Activated B cell treated with CpG ODN at 0.5 μM for 24 hours (primary cell): ENCODE measurements at regions not wholly inside any gene's neighbourhood (a gene's known extent, or its start where the extent isn't known, plus 50 kb on each side); places are given as distances from the start of the nearest gene placed in this dataset.
"Not testable (repeated sequence)": the region's sequence is repeated elsewhere in the genome, so short reads cannot be mapped to it uniquely, and the experiment has no call there.

Source experiments
- ATAC-seq: fragments of 200-7000 bp; cut with Tn5 transposase; one replicate; pipeline ENCODE4 v1.10.0; 2021; ENCODE audit warnings: low read depth, mild to moderate bottlenecking, moderate library complexity
- CTCF ChIA-PET: fragments of 350-600 bp; sonication (Branson Sonifier 250); formaldehyde crosslinking; loops from one replicate; lab custom pipeline; 2021; ENCODE audit warnings: antibody characterized with exemption; lab: Charles Lee
- POLR2A ChIA-PET: fragments of 350-600 bp; sonication (Branson Sonifier 250); formaldehyde crosslinking; loops from one replicate; lab custom pipeline; 2021; ENCODE audit warnings: antibody characterized with exemption; lab: Charles Lee
- DNase-seq: peaks from one replicate; pipeline ENCODE4 v3.0.0; 2022
- H3K27ac Mint-ChIP-seq: one replicate; pipeline ENCODE4 v1.8.0; 2020; ENCODE audit warnings: mixed read lengths
- H3K27me3 Mint-ChIP-seq: one replicate; pipeline ENCODE4 v1.8.0; 2021; ENCODE audit warnings: mixed read lengths
- H3K36me3 Mint-ChIP-seq: one replicate; pipeline ENCODE4 v1.8.0; 2021; ENCODE audit warnings: low read depth, mixed read lengths
- H3K4me1 Mint-ChIP-seq: one replicate; pipeline ENCODE4 v1.8.0; 2021; ENCODE audit warnings: mixed read lengths
- H3K4me3 Mint-ChIP-seq: one replicate; pipeline ENCODE4 v1.8.0; 2020; ENCODE audit warnings: mild to moderate bottlenecking, mixed read lengths
- H3K9me3 Mint-ChIP-seq: one replicate; pipeline ENCODE4 v1.8.0; 2020; ENCODE audit warnings: mixed read lengths
- intact Hi-C: fragments of 100-400 bp; cut with micrococcal nuclease; formaldehyde crosslinking; loops from one replicate; pipeline ENCODE4 v1.15.1; 2024
- TF ChIP-seq, protein P1 (sequence below): fragments of 200-600 bp; IDR thresholded peaks from one replicate; pipeline ENCODE4 v1.8.0; 2022; ENCODE audit warnings: antibody characterized with exemption, mild to moderate bottlenecking

DNA sequence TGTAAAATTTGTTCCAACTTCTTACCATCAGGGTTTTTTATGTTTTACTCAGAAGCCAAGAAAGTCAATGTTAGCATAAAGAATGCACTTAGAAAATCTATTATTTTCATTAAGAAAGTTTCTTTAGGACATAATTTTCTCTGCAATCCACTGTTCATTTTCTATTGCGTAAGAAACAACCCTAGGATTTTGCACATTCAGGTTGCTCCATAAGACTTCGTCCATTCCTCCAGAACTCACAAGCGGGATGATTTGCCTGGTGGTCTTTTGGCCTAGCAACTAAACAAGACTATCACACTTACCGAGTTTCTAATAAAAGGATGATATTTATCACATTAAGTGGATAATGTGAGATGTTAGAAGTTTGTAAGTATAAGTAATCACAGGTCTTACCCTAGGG is 376.3 kb upstream of the INTU start:
- ATAC-seq = no peak
- H3K27me3 Mint-ChIP-seq = no peaks in the 10 kb centered on the region
- no peaks in the 10 kb centered on the region for H3K4me1 Mint-ChIP-seq
- intact Hi-C loops = no loop called here
- CTCF ChIA-PET = no interaction called here
- POLR2A ChIA-PET = no interaction called here
- peaks cover 4% of the 10 kb centered on the region for H3K9me3 Mint-ChIP-seq
- no peaks in the 10 kb centered on the region for H3K36me3 Mint-ChIP-seq
- H3K4me3 Mint-ChIP-seq = no peak overlapping the region
- H3K27ac Mint-ChIP-seq = no peak overlapping the region
- DNase-seq = no peak
- TF ChIP-seq, protein P1, sequence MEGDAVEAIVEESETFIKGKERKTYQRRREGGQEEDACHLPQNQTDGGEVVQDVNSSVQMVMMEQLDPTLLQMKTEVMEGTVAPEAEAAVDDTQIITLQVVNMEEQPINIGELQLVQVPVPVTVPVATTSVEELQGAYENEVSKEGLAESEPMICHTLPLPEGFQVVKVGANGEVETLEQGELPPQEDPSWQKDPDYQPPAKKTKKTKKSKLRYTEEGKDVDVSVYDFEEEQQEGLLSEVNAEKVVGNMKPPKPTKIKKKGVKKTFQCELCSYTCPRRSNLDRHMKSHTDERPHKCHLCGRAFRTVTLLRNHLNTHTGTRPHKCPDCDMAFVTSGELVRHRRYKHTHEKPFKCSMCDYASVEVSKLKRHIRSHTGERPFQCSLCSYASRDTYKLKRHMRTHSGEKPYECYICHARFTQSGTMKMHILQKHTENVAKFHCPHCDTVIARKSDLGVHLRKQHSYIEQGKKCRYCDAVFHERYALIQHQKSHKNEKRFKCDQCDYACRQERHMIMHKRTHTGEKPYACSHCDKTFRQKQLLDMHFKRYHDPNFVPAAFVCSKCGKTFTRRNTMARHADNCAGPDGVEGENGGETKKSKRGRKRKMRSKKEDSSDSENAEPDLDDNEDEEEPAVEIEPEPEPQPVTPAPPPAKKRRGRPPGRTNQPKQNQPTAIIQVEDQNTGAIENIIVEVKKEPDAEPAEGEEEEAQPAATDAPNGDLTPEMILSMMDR = no peak

DNA sequence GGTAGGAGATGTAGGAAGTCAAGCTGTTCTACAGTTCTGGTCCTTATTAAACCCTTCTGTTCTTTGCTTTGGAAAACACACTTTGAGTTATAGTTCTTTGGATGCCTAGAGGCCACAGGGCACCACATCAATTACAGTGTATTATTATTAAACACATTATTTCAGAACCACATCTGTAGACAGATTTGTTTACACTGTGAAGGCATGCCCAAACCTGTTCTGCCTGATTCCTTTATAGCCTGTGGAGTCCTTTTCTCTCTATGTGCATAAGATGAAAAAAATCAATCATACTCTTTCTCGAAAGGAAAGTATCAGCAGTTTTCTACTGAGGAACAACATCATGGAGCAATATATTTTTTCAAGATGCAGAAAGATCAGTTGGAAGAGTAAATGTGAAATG is 371.3 kb upstream of the INTU start:
- TF ChIP-seq, protein P1 = no peak
- ChIA-PET POLR2A (no interaction called here), CTCF (no interaction called here)
- no peaks in the 10 kb centered on the region for H3K4me1 Mint-ChIP-seq
- H3K27me3 Mint-ChIP-seq = no peaks in the 10 kb centered on the region
- H3K27ac Mint-ChIP-seq = no peak overlapping the region
- intact Hi-C loops = no loop called here
- H3K36me3 Mint-ChIP-seq = no peaks in the 10 kb centered on the region
- ATAC-seq = no peak
- DNase-seq = no peak
- H3K9me3 Mint-ChIP-seq = peaks cover 4% of the 10 kb centered on the region
- no peak overlapping the region for H3K4me3 Mint-ChIP-seq

DNA sequence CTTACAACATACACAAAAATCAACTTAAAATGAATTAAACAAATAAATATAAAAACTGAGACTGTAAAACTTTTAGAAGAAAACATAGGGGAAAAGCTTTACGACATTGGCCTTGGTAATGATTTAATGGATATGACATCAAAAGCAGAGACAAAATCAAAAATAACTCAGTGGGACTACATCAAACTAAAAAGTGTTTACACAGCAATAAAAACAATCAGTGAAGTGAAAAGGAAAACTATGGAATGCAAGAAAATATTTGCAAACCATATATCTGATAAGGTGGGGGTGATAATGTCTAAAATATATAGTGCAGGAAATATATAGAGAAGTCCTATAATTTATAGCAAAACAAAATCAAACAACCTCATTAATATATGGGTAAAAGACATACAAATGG is 364.4 kb upstream of the INTU start:
- H3K4me3 Mint-ChIP-seq = no peak overlapping the region

DNA sequence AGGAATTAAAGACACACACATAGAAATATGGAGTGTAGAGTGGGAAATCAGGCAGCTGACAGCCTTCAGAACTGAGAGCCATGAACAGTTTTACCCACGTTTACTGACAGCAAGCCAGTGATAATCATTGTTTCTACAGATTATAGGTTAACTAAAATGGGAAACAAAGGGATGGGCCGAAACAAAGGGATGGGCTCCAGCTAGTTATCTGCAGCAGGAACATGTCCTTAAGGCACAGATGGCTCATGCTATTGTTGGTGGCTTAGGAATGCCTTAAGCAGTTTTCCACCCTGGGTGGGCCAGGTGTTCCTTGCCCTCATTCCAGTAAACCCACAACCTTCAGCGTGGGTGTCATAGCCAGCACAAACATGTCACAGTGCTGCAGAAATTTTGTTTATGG is 355.7 kb upstream of the INTU start:
- H3K27ac Mint-ChIP-seq, H3K4me1 Mint-ChIP-seq, intact Hi-C loops, H3K36me3 Mint-ChIP-seq, POLR2A ChIA-PET, H3K27me3 Mint-ChIP-seq, H3K4me3 Mint-ChIP-seq, CTCF ChIA-PET, DNase-seq, ATAC-seq: not testable (repeated sequence)
- H3K9me3 Mint-ChIP-seq = peaks cover 12% of the 10 kb centered on the region

More for the DNA sequence above, 364.4 kb upstream of the INTU start:
- TF ChIP-seq, protein P1 = no peak
- Mint-ChIP-seq H3K36me3 (no peaks in the 10 kb centered on the region), H3K27ac (no peak overlapping the region), H3K9me3 (peaks cover 12% of the 10 kb centered on the region), H3K27me3 (no peaks in the 10 kb centered on the region), H3K4me1 (no peaks in the 10 kb centered on the region)
- POLR2A ChIA-PET = no interaction called here
- intact Hi-C loops = no loop called here
- no peak for DNase-seq
- ATAC-seq = no peak
- CTCF ChIA-PET = interaction anchor here (1.0 kb wide), 1 partner anchor 9 kb away, joined by 3 read pairs; no protein-coding TSS in a partner anchor

DNA sequence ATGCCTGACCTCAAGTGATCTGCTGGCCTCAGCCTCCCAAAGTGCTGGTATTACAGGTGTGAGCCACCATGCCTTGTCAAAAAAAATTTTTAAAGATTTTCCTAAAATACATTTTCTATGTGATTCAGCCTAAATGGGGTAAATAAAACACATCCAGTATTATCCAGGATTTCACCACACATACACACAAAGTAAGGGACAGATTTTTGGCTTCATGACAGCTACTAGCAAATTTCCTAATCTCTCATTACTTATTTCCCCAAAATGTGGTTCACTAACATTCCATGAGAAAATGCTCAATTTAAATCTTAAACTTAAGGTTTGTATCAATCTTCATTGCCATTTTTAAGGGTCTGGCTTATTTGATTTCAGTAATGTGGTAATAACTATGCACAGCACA is 348.5 kb upstream of the INTU start:
- TF ChIP-seq, protein P1 = no peak
- Mint-ChIP-seq H3K4me3 (no peak overlapping the region), H3K9me3 (peaks cover 11% of the 10 kb centered on the region), H3K36me3 (no peaks in the 10 kb centered on the region), H3K27me3 (no peaks in the 10 kb centered on the region), H3K27ac (no peak overlapping the region), H3K4me1 (no peaks in the 10 kb centered on the region)
- ChIA-PET POLR2A (no interaction called here), CTCF (no interaction called here)
- DNase-seq = no peak
- no peak for ATAC-seq
- intact Hi-C loops = no loop called here

DNA sequence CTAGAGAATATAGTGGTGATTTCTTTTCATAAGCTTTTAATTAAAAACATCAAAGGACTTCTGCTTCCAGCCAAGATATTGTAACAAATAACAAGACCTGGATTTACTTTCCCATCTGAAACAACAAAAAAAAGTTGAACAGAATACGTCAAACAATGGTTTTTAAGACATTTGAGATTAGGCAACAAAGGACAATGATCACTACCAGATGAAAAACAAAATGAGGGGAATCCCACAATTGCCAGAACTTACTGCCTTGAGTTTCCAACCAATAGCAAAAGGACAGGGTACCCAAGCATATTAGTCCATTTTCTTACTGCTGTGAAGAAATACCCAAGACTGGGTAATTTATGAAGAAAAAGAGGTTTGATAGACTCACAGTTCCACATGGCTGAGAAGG is 341.4 kb upstream of the INTU start:
- CTCF ChIA-PET = no interaction called here
- POLR2A ChIA-PET = no interaction called here
- intact Hi-C loops = no loop called here

More for the DNA sequence above, 341.4 kb upstream of the INTU start:
- H3K36me3 Mint-ChIP-seq = no peaks in the 10 kb centered on the region
- DNase-seq (no peak), ATAC-seq (no peak)
- H3K4me3 Mint-ChIP-seq = no peak overlapping the region
- H3K4me1 Mint-ChIP-seq = no peaks in the 10 kb centered on the region
- peaks cover 23% of the 10 kb centered on the region for H3K9me3 Mint-ChIP-seq
- no peak overlapping the region for H3K27ac Mint-ChIP-seq
- TF ChIP-seq, protein P1 = no peak
- no peaks in the 10 kb centered on the region for H3K27me3 Mint-ChIP-seq
